ENCODE measurements at regions not wholly inside any gene's neighbourhood (a gene's known extent, or its start where the extent isn't known, plus 50 kb on each side); places are given as distances from the start of the nearest gene placed in this dataset.

GRCh38 chr17:79552824-79553223 is 58.0 kb downstream of the RBFOX3 start:
- ATAC-seq (no peak), DNase-seq (no peak)
- WGBS, 4 donors: 78 to 92% (median 85%) methylated on average over 1 of the region's 1 CpG
- H3K4me1 ChIP-seq: no peaks in the 10 kb centered on the region
- H3K27ac ChIP-seq: no peak overlapping the region
- intact Hi-C loops (cut with DNase I): no loop called here
- no peaks in the 10 kb centered on the region for H3K36me3 ChIP-seq
- peaks cover 0 to 26% (median 8%) of the 10 kb centered on the region in 9 donors for H3K27me3 ChIP-seq
- peaks cover 0 to 21% (median 7%) of the 10 kb centered on the region in 12 donors for H3K9me3 ChIP-seq
- TF ChIP-seq CTCF (IDR thresholded peaks at IDR 0.05): no peak
- TF ChIP-seq POLR2A (IDR thresholded peaks at IDR 0.05): no peak
- no peak overlapping the region for H3K4me3 ChIP-seq

GRCh38 chr17:79552405-79552804 is 58.4 kb downstream of the RBFOX3 start:
- Histone ChIP-seq H3K4me3 (no peak overlapping the region), H3K9me3 (peaks cover 0 to 21% (median 7%) of the 10 kb centered on the region in 12 donors), H3K27me3 (peaks cover 0 to 26% (median 8%) of the 10 kb centered on the region in 9 donors), H3K36me3 (no peaks in the 10 kb centered on the region), H3K4me1 (no peaks in the 10 kb centered on the region), H3K27ac (no peak overlapping the region)
- ATAC-seq (no peak), DNase-seq (no peak)
- intact Hi-C loops (cut with DNase I): no loop called here
- no peak for TF ChIP-seq CTCF (IDR thresholded peaks at IDR 0.05)
- no peak for TF ChIP-seq POLR2A (IDR thresholded peaks at IDR 0.05)
- WGBS, 4 donors: 84 to 90% (median 85%) methylated on average over 3 of the region's 3 CpGs

GRCh38 chr17:79549141-79549915 is 61.5 kb downstream of the RBFOX3 start:
- H3K9me3 ChIP-seq: peaks cover 0 to 21% (median 7%) of the 10 kb centered on the region in 12 donors
- no peaks in the 10 kb centered on the region for H3K36me3 ChIP-seq
- 56 to 66% (median 63%) methylated on average over 9 to 10 of the region's 10 CpGs for WGBS, 4 donors
- H3K27ac ChIP-seq: no peak overlapping the region
- peaks cover 0 to 30% (median 0%) of the 10 kb centered on the region in 9 donors for H3K27me3 ChIP-seq
- no peaks in the 10 kb centered on the region for H3K4me1 ChIP-seq
- no peak overlapping the region for H3K4me3 ChIP-seq
- TF ChIP-seq CTCF (IDR thresholded peaks at IDR 0.05) (no peak), POLR2A (IDR thresholded peaks at IDR 0.05) (no peak)
- intact Hi-C loops (cut with DNase I): no loop called here
- no peak for ATAC-seq
- DNase-seq: no peak

- intact Hi-C loops (cut with DNase I): no loop called here
- TF ChIP-seq POLR2A (IDR thresholded peaks at IDR 0.05) (no peak), CTCF (IDR thresholded peaks at IDR 0.05) (no peak)
- Histone ChIP-seq H3K27ac (no peak overlapping the region), H3K27me3 (peaks cover 0 to 42% (median 0%) of the 10 kb centered on the region in 9 donors), H3K36me3 (no peaks in the 10 kb centered on the region), H3K4me1 (no peaks in the 10 kb centered on the region), H3K9me3 (peaks cover 0 to 16% (median 7%) of the 10 kb centered on the region in 12 donors), H3K4me3 (no peak overlapping the region)
- 69 to 80% (median 78%) methylated on average over 9 to 14 of the region's 14 CpGs for WGBS, 4 donors
- DNase-seq (no peak), ATAC-seq (no peak)
These were observed 62.7 kb downstream of the RBFOX3 start for GRCh38 chr17:79548116-79548515.
